ENCODE measurements at regions not wholly inside any gene's neighbourhood (a gene's known extent, or its start where the extent isn't known, plus 50 kb on each side); places are given as distances from the start of the nearest gene placed in this dataset.
"Not testable (repeated sequence)": the region's sequence is repeated elsewhere in the genome, so short reads cannot be mapped to it uniquely, and the experiment has no call there.

DNA sequence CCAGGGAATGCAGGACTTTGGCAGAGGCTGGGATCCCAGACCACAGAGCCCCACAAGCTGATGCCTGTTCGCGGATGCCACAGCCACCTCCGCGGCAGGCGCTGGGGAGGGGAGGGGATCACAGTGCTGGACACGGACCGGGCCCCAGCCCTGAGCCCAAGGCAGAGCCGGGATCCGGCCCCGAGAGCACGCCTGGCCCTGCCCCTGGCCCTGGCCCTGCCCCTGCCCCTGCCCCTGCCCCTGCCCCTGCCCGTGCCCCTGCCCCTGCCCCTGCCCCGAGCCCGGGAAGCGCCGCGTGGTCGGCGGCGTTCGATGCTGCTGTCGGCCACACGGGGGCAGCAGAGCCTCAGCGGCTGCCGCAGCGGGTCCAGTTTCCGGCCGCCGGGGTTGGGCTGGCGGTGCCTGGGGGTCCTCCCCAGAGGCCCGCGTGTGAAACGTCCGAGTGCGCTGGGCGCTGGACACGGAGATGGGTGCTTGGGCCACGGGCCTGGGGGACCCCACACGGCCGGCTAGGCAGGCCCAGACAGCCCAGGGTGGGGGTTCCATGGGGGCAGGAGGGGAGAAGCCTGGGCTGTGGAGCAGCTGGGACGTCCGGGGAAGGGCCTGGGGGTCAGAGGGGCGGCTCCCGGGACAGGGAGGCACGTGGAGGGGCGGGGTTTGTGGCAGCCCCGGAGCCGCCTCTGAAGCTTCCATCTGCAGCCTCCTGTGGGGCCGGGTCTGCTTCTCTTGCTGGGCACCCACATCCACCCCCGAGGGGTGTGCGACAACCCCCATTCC lies 153.8 kb downstream of the TMEM121 start:
- not testable (repeated sequence) for DNase-seq

DNA sequence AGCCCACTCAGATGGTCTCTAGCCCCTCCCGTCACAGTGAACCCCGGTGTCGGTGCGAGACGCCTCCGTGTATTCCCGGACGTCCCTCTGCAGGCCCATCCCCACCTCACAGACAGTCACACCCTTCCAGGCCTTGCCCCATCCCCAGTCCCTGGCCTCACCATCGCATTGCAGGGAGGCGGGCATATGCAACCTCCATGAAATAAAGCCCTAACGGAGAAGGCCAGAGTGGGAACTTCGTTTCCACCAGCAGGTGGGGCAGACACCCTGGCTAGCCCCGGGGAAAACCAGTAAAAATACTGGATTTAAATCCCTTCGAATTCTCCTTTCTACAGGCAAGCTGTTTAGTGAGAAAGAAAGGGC lies 154.3 kb downstream of the TMEM121 start:
- not testable (repeated sequence) for DNase-seq

GRCh38 chr14:105681606-105682185 lies 155.3 kb downstream of the TMEM121 start:
- DNase-seq, result not testable (repeated sequence)

DNA sequence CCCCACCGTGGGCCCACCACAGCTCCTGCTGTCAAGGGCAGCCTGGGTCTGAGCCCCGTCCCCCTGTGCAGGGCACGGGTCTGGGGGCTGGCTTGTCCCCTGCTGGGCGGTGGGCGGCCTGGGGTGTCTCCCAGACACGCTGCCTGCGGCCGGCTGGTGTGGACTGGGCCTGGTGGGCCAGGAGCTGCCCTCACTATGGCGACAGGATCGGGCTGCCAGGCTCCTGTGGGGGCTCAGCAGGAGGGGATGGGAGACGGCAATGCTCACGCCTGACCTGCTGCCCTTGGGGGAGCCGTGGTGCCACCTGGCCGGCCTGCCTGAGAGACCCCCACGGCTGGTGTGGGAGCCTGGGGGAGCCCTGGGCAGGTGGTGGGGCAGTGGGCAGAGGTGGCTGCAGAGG lies 156.1 kb downstream of the TMEM121 start:
- not testable (repeated sequence) for DNase-seq

- DNase-seq, result no peak
Measured at GRCh38 chr14:105682956-105683570, 156.7 kb downstream of the TMEM121 start.

DNA sequence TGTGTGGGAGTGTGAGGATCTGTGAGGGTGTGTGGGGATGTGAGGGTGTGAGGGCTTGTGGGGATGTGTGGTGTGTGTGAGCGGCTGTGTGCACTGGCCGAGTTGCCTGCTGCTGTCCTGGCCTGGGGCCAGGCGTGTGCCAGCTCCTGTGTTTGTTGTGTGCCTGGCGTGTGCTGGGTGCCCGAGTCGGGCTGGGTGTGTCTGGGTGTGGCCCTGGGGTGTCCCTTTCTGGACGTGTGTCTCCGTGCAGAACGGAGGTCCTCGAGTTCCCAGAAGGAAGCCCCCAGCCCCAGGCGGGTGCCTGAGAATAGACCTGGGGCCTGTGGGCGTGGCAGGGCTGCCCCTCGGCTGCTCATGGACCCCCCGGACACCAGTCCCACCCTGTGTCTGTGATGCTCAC lies 157.7 kb downstream of the TMEM121 start:
- not testable (repeated sequence) for DNase-seq

DNA sequence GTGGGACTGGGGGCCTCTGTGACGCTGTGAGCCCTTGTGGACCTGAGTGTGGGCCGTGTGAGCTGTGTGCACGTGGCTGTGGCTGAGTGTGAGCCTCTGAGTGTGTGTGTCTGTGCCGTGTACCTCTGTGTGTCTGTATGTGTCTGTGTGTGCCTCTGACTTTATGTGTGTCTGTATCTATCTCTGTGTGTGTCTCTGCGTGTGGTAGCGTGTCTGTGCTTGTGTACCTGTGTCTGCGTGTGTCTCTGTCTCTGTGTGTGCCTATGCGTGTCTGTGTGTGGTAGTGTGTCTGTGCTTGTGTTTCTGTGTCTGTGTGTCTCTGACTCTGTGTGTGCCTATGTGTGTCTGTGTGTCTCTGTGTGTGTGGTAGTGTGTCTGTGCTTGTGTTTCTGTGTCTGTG lies 158.2 kb downstream of the TMEM121 start:
- DNase-seq, result not testable (repeated sequence)

DNA sequence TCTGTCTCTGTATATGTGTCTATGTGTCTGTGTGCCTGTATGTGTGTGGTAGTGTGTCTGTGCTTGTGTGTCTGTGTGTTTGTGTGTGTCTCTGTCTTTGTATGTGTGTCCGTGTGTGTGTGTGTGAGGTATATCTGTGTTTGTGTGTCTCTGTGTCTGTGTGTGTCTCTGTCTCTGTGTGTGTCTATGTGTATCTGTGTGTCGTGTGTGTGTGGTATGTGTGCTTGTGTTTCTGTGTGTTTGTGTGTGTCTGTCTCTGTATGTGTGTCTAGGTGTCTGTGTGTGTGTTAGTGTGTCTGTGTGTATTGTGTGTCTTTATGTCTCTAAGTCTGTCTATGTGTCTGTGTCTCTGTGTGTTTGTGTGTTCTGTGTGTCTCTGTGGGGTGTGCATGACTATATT lies 158.6 kb downstream of the TMEM121 start:
- no peak for DNase-seq

DNA sequence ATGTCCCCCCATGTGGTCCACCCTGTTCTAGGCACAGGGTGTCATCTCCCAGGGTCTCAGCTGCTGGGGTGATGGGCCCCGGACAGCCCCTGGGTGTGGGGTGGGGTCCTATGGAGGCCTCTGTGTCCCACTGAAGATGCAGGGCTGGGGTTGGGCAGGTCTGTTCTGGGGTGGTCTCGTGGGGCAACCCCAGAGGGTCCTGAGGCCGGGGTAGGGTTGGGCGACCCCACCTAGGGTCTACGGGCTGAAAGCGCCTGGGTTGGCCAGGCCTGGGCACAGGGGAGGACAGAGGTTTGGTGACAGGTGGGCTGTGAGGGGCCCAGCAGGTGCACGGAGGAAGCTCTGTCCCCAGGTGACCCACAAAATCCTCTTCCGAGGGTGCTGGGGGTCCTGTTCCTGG lies 159.2 kb downstream of the TMEM121 start:
- DNase-seq, result not testable (repeated sequence)

DNA sequence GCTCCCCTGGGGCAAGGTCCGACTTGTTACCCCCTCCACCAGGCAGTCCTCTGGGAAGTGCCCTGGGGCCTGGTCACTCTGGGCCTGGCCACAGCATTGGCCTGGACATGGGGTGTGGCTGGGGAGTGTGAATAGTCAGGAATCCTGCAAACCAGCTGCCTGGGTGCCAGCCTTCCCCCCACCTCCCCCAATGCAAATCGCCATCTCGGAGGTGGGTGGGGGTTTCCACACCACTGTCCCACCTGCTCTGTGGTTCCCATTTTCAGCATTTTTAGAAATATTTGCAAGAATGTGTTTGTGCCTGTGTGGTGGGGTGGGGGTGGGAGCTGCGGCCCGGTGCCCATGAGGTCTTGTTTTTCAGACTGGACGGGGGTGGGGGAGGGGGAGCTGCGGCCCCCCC lies 159.7 kb downstream of the TMEM121 start:
- DNase-seq, result not testable (repeated sequence)

- DNase-seq, result not testable (repeated sequence)
Measured at GRCh38 chr14:105686462-105687170, 160.2 kb downstream of the TMEM121 start.

GRCh38 chr14:105687171-105688022 lies 161.0 kb downstream of the TMEM121 start:
- DNase-seq, result not testable (repeated sequence)

- not testable (repeated sequence) for DNase-seq
Measured at GRCh38 chr14:105688023-105688351, 161.6 kb downstream of the TMEM121 start.

DNA sequence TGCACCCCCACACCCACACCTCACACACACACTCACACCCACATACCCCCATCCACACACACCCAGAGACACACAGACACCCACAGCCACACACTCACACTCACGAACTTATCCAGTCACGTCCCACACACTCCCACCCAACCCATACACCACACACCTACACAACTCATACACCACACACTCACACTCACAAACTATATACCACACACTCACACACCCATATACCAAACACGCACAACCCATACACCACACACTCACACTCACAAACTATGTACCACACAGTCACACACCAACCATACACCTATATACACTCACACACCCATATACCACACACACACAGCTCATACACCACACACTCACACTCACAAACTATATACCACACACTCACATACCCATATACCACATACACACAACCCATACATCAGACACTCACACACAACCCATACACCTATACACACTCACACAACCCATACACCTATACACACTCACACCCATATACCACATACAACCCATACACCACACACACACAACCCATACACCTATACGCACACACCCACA lies 162.4 kb downstream of the TMEM121 start:
- not testable (repeated sequence) for DNase-seq

- DNase-seq, result no peak
Measured at GRCh38 chr14:105689722-105690121, 163.3 kb downstream of the TMEM121 start.

DNA sequence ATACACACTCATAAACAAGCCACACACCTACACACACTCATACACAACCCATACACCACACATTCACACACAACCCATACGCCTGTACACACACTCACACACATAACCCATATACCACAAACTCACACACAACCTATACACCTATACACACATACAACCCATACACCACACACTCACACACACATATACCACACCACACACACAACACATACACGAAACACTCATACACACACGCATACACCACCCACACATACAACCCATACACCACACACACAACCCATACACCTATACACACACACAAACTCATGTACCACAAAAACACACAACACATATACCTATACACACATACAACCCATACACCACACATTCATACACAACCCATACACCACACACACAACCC lies 164.3 kb downstream of the TMEM121 start:
- DNase-seq, result no peak

DNA sequence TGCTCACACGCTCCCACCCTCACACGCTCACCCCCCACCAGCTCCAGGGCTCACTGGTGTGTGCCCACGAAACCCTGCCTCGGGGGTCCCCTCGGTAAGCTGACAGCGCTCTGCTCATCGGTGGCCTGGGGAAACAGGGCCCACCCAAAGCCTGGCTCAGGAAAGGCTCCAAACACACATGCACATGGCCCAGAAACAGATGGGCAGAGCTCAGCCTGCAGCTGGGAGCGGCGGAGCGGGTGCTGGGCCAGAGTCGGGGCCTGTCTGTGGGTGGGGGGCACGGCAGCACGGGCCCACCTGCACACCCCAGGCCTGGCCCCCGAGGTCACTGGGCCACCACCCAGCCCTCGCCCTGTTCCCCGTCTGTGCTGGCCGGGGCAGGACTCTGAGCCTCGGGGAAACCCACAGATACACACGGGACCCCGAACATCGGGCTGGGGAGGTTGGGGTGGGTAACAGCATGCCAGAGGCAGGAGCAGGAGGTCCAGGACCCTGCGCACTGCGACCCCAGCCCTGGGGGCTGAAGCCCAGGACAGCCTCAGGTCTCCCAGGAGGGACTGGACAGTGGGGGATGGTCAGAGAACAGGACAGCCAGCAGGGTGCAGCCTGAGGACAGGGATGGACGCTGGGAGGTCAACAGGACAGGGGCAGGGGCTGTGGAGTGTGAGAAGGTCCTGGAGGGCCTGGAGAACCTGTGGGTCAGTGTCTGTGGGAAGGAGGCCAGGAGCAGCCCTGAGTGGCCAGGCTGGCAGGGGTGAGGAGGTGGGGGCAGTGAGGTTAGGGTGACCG lies 165.1 kb downstream of the TMEM121 start:
- not testable (repeated sequence) for DNase-seq

DNA sequence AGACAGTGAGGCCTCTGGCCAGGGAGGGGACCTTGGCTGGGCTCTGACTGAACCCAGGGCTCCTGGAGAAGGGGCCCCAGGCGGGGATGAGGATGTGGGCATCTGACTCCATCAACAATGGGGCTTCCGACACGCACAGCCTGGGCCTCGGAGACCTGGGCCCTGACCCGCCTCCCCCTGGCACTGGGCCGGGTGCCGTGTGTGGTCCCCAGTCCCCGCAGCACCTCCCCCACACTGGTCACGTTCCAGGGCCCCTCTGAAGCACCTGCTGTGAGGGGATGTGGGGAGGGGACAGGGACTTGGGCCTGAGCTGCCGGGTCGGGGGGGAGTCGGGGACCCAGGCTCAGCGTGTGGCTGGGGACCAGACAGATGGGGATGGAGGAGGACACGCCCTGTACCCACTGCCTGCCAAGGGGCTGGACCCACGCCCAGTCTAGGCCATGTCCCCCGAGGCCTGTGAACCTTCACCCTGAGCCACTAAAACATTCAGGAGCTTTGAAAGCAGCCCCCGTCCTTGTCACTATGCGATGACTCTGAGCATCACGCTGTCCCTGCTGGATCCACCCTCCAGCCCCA lies 165.8 kb downstream of the TMEM121 start:
- DNase-seq, result not testable (repeated sequence)

DNA sequence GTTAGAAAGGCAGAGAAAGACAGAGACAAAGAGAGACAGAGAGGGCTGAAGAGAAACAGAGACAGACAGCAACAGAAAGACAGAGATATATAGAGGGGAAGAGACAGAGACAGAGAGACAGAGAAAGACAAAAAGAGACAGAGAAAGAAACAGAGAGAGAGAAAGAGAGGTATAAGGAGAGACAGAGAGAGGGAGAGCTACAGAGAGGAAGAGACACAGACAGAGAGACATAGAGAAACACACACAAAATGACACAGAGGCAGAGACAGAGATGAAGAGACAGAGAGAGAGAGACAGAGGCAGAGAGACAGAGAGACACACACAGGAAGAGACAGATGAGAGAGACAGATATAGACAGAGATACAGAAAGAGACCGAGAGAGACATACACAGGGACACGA lies 168.6 kb downstream of the TMEM121 start:
- DNase-seq, result no peak

GRCh38 chr14:105696388-105696787 lies 170.0 kb downstream of the TMEM121 start:
- DNase-seq, result not testable (repeated sequence)

GRCh38 chr14:105697414-105697813 lies 171.0 kb downstream of the TMEM121 start:
- DNase-seq, result not testable (repeated sequence)
